A673 (cell line): ENCODE measurements at regions not wholly inside any gene's neighbourhood (a gene's known extent, or its start where the extent isn't known, plus 50 kb on each side); places are given as distances from the start of the nearest gene placed in this dataset.

ENCODE experiments used
- BruUV-seq: library from RNA; stranded (reverse); fragments of 400-500 nt; replicated peaks from 2 replicates; lab custom pipeline; 2021; lab: Mats Ljungman, UMichigan
- CTCF ChIA-PET: fragments of 300-600 bp; sonication (Branson Sonifier 250); formaldehyde crosslinking; loops from one replicate; lab custom pipeline; 2022; ENCODE audit warnings: antibody characterized with exemption; lab: Charles Lee
- POLR2A ChIA-PET: fragments of 300-600 bp; sonication (Branson Sonifier 250); formaldehyde crosslinking; loops from one replicate; lab custom pipeline; 2022; ENCODE audit warnings: antibody characterized with exemption; ENCODE audit not compliant: low non-redundant PET; lab: Charles Lee
- DNase-seq: peaks from one replicate; pipeline ENCODE4 v3.0.0-alpha.2; 2015; ENCODE audit warnings: low spot score
- H3K27ac ChIP-seq: fragments of 200-600 bp; sonication (generic); 2 replicates; pipeline ENCODE4 v1.5.1; 2016; ENCODE audit warnings: mixed run types, low read depth, mild to moderate bottlenecking, mixed read lengths, antibody characterized with exemption, low read length; ENCODE audit not compliant: poor library complexity, severe bottlenecking
- H3K27me3 ChIP-seq: fragments of 200-600 bp; sonication (generic); replicated peaks from 2 replicates; pipeline ENCODE4 v1.6.1; 2017; ENCODE audit warnings: mixed run types, low read depth, mild to moderate bottlenecking, mixed read lengths, antibody characterized with exemption, low read length; ENCODE audit not compliant: insufficient read depth, poor library complexity
- H3K36me3 ChIP-seq: fragments of 200-600 bp; sonication (generic); 2 replicates; pipeline ENCODE4 v1.6.1; 2016; ENCODE audit warnings: mixed run types, mild to moderate bottlenecking, mixed read lengths, antibody characterized with exemption, low read length; ENCODE audit not compliant: insufficient read depth, poor library complexity, severe bottlenecking
- H3K4me1 ChIP-seq: fragments of 200-600 bp; sonication (generic); 2 replicates; pipeline ENCODE4 v1.6.1; 2017; ENCODE audit warnings: mixed run types, mild to moderate bottlenecking, mixed read lengths, antibody characterized with exemption, low read length; ENCODE audit not compliant: insufficient read depth, poor library complexity, severe bottlenecking
- H3K4me3 ChIP-seq: fragments of 200-600 bp; sonication (generic); 2 replicates; pipeline ENCODE4 v1.5.1; 2016; ENCODE audit warnings: low read depth, mixed run types, mild to moderate bottlenecking, mixed read lengths, low read length; ENCODE audit not compliant: poor library complexity, severe bottlenecking
- H3K9me3 ChIP-seq: fragments of 200-600 bp; sonication (generic); 2 replicates; pipeline ENCODE4 v1.6.1; 2016; ENCODE audit warnings: mixed run types, low read depth, mild to moderate bottlenecking, mixed read lengths, antibody characterized with exemption, low read length; ENCODE audit not compliant: poor library complexity, severe bottlenecking
- EZH2 ChIP-seq: fragments of 200-600 bp; sonication (generic); IDR thresholded peaks from 2 replicates; pipeline ENCODE4 v1.6.1; 2017; ENCODE audit warnings: borderline replicate concordance, low read depth, mild to moderate bottlenecking, mixed read lengths, antibody characterized with exemption, low read length; ENCODE audit not compliant: poor library complexity, severe bottlenecking
- intact Hi-C: fragments of 100-400 bp; cut with micrococcal nuclease; formaldehyde crosslinking; loops from one replicate; pipeline ENCODE4 v1.10.0; 2022; ENCODE audit not compliant: unreplicated experiment
- TF ChIP-seq, protein P1 (sequence below): fragments of 300-800, 200-600 bp; sonication (generic); conservative IDR thresholded peaks from 2 replicates; pipeline ENCODE4 v1.5.1; 2017; ENCODE audit warnings: low read depth, mild to moderate bottlenecking, antibody characterized with exemption, low read length, moderate library complexity, mixed read lengths

- no peaks in the 10 kb centered on the region for H3K27me3 ChIP-seq
- H3K36me3 ChIP-seq: no peaks in the 10 kb centered on the region
- CTCF ChIA-PET: no interaction called here
- DNase-seq: no peak
- no peaks in the 10 kb centered on the region for H3K9me3 ChIP-seq
- no TSS peak for BruUV-seq
- no peaks in the 10 kb centered on the region for H3K4me1 ChIP-seq
- H3K4me3 ChIP-seq: no peak overlapping the region
- TF ChIP-seq, protein P1, sequence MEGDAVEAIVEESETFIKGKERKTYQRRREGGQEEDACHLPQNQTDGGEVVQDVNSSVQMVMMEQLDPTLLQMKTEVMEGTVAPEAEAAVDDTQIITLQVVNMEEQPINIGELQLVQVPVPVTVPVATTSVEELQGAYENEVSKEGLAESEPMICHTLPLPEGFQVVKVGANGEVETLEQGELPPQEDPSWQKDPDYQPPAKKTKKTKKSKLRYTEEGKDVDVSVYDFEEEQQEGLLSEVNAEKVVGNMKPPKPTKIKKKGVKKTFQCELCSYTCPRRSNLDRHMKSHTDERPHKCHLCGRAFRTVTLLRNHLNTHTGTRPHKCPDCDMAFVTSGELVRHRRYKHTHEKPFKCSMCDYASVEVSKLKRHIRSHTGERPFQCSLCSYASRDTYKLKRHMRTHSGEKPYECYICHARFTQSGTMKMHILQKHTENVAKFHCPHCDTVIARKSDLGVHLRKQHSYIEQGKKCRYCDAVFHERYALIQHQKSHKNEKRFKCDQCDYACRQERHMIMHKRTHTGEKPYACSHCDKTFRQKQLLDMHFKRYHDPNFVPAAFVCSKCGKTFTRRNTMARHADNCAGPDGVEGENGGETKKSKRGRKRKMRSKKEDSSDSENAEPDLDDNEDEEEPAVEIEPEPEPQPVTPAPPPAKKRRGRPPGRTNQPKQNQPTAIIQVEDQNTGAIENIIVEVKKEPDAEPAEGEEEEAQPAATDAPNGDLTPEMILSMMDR: no peak
- TF ChIP-seq EZH2: no peak
- no peak overlapping the region for H3K27ac ChIP-seq
- intact Hi-C loops: no loop called here
- POLR2A ChIA-PET: no interaction called here
Observed at GRCh38 chr13:22047785-22048104, 376.9 kb downstream of the FGF9 start.

- Histone ChIP-seq H3K36me3 (no peaks in the 10 kb centered on the region), H3K27me3 (no peaks in the 10 kb centered on the region), H3K27ac (no peak overlapping the region), H3K4me1 (no peaks in the 10 kb centered on the region), H3K4me3 (no peak overlapping the region), H3K9me3 (no peaks in the 10 kb centered on the region)
- BruUV-seq: no TSS peak
- no peak for TF ChIP-seq EZH2
- TF ChIP-seq, protein P1: no peak
- DNase-seq: no peak
- POLR2A ChIA-PET: no interaction called here
- intact Hi-C loops: no loop called here
- CTCF ChIA-PET: no interaction called here
Observed at GRCh38 chr13:22049384-22049783, 378.5 kb downstream of the FGF9 start.

- Histone ChIP-seq H3K27me3 (no peaks in the 10 kb centered on the region), H3K4me3 (no peak overlapping the region), H3K4me1 (no peaks in the 10 kb centered on the region), H3K36me3 (no peaks in the 10 kb centered on the region), H3K9me3 (no peaks in the 10 kb centered on the region), H3K27ac (no peak overlapping the region)
- no TSS peak for BruUV-seq
- TF ChIP-seq EZH2: no peak
- TF ChIP-seq, protein P1: no peak
- POLR2A ChIA-PET: no interaction called here
- intact Hi-C loops: no loop called here
- CTCF ChIA-PET: no interaction called here
- DNase-seq: no peak
Observed at GRCh38 chr13:22050951-22051563, 380.2 kb downstream of the FGF9 start.
